Body of pancreas (tissue), 4 donors: ENCODE measurements at regions not wholly inside any gene's neighbourhood (a gene's known extent, or its start where the extent isn't known, plus 50 kb on each side); places are given as distances from the start of the nearest gene placed in this dataset.
"Not testable (repeated sequence)": the region's sequence is repeated elsewhere in the genome, so short reads cannot be mapped to it uniquely, and the experiment has no call there.

Experiments used
- ATAC-seq: fragments of 150-250 bp; one replicate; pipeline ENCODE4 v1.9.1; 2016
- DNase-seq, 4 donors: peaks; one replicate each; pipeline ENCODE4 v3.0.0-alpha.2; 2019
- H3K27ac ChIP-seq, 4 donors: fragments of 200-600 bp; sonication (generic); 1 replicate in 3 of 4; 2 replicates in 1 of 4; pipeline versions ENCODE4 v1.5.1 to v1.6.1; 2016 to 2019; ENCODE audit warnings: mild to moderate bottlenecking in 1 of 4, mixed read lengths in 1 of 4, moderate library complexity in 1 of 4
- H3K27me3 ChIP-seq, 2 donors: fragments of 200-600 bp; sonication (generic); one replicate each; pipeline ENCODE4 v1.6.0; 2016; ENCODE audit warnings: mild to moderate bottlenecking in 1 of 2
- H3K36me3 ChIP-seq, 2 donors: fragments of 200-600 bp; sonication (generic); replicated peaks in 1 of 2; 2 replicates each; pipeline ENCODE4 v1.5.1; 2016; ENCODE audit warnings: low read depth in 2 of 2; ENCODE audit not compliant: insufficient read depth in 1 of 2
- H3K4me1 ChIP-seq: fragments of 200-600 bp; sonication (generic); one replicate; pipeline ENCODE4 v1.6.0; 2016
- H3K4me3 ChIP-seq, 2 donors: fragments of 200-600 bp; sonication (generic); 1 replicate in 1 of 2; 2 replicates in 1 of 2; pipeline ENCODE4 v1.5.1; 2016 to 2019
- H3K9me3 ChIP-seq, 3 donors: fragments of 200-600 bp; sonication (generic); 1 replicate in 2 of 3; 2 replicates in 1 of 3; pipeline ENCODE4 v1.5.1; 2016
- POLR2A ChIP-seq, 3 donors: fragments of 450-650 bp; IDR thresholded peaks; one replicate each; pipeline ENCODE4 v1.6.1; 2016; ENCODE audit warnings: antibody characterized with exemption in 3 of 3, mild to moderate bottlenecking in 2 of 3
- WGBS, 2 donors: methylation state at CpG; one replicate each; pipeline ENCODE4 v1.1.5; 2017; 5-methylcytosine and 5-hydroxymethylcytosine counted together
- intact Hi-C: fragments of 100-400 bp; cut with DNase I; formaldehyde crosslinking; loops from one replicate; pipeline ENCODE4 v1.15.1; 2023
- TF ChIP-seq, protein P1 (sequence below), 7 experiments: fragments of 450-650 bp in 4 of 7; fragments of 200-600 bp in 3 of 7; sonication (generic) in 3 of 7; IDR thresholded peaks; one replicate each; pipeline ENCODE4 v1.5.1; 2016 to 2019; ENCODE audit warnings: antibody characterized with exemption in 7 of 7

DNA sequence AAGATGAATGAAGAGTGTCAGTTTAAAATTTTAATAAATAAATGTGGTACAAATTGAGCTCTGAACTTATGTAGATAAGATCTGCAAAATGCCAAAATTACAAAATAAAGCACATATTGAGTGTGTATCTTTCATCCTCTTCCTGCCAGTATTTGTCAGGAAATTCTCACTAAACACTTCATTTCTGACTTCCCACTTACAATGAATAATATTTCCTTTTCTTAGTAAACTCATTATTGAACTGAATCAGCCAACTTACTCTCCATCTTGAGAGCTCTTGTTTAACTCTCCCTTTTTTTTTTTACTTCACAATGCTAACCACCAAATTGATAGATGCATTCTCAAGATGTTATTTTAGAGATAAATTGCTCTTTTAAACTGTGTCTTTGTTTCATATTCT lies 1230.2 kb downstream of the JRKL start:
- H3K4me3 ChIP-seq = no peak overlapping the region
- DNase-seq = no peak
- no peak overlapping the region for H3K27ac ChIP-seq
- H3K36me3 ChIP-seq = no peaks in the 10 kb centered on the region
- no peaks in the 10 kb centered on the region for H3K27me3 ChIP-seq
- no peaks in the 10 kb centered on the region for H3K9me3 ChIP-seq
- ATAC-seq = no peak
- H3K4me1 ChIP-seq = no peaks in the 10 kb centered on the region
- TF ChIP-seq, protein P1, sequence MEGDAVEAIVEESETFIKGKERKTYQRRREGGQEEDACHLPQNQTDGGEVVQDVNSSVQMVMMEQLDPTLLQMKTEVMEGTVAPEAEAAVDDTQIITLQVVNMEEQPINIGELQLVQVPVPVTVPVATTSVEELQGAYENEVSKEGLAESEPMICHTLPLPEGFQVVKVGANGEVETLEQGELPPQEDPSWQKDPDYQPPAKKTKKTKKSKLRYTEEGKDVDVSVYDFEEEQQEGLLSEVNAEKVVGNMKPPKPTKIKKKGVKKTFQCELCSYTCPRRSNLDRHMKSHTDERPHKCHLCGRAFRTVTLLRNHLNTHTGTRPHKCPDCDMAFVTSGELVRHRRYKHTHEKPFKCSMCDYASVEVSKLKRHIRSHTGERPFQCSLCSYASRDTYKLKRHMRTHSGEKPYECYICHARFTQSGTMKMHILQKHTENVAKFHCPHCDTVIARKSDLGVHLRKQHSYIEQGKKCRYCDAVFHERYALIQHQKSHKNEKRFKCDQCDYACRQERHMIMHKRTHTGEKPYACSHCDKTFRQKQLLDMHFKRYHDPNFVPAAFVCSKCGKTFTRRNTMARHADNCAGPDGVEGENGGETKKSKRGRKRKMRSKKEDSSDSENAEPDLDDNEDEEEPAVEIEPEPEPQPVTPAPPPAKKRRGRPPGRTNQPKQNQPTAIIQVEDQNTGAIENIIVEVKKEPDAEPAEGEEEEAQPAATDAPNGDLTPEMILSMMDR (IDR thresholded peaks at IDR 0.05) = no peak
- TF ChIP-seq POLR2A (IDR thresholded peaks at IDR 0.05) = no peak
- intact Hi-C loops = no loop called here

DNA sequence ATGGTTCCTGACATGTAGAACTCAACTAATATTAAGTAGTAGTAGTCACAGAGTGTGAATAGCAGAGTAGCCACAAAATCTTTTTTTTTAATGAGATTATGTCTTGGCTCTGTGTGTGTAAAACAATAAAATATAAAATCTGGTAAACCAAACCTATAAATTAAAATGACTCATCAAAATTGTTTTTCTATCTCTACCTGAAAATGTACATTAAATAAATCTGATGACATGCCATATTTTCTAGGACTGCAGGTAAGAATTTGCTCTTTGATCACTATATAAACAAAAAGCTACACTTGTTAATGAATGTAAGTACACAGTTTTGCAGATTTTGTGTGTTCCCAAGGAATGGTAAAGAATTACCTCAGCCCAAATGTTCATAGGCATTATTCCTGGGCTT lies 1231.5 kb downstream of the JRKL start:
- H3K9me3 ChIP-seq = no peaks in the 10 kb centered on the region
- no peaks in the 10 kb centered on the region for H3K36me3 ChIP-seq
- DNase-seq (no peak), ATAC-seq (no peak)
- no peak overlapping the region for H3K4me3 ChIP-seq
- H3K27me3 ChIP-seq = no peaks in the 10 kb centered on the region
- no peak overlapping the region for H3K27ac ChIP-seq
- H3K4me1 ChIP-seq = no peaks in the 10 kb centered on the region
- TF ChIP-seq POLR2A (IDR thresholded peaks at IDR 0.05) = no peak
- TF ChIP-seq, protein P1 (IDR thresholded peaks at IDR 0.05) = no peak
- intact Hi-C loops = no loop called here

DNA sequence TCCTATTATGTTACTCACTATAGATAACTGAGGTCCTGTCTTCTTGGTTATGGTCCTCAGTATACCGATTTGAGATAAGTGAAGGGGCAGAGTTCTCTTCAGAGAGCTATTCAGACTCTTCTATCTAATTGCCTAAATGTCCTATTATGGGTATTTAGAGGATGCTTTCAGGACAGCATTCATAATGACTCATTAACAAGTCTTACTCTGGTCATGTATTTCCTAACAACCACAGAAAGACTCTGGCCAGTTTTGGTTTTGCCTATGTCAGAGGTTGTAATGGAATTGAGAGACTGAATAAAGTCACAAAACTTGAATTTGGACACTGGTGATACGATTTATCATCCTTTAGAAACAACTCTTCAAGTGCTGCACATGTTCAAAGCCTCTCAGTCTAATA lies 1233.0 kb downstream of the JRKL start:
- Histone ChIP-seq H3K27me3 (no peaks in the 10 kb centered on the region), H3K4me1 (no peaks in the 10 kb centered on the region), H3K4me3 (no peak overlapping the region), H3K9me3 (no peaks in the 10 kb centered on the region), H3K27ac (no peak overlapping the region), H3K36me3 (no peaks in the 10 kb centered on the region)
- ATAC-seq (no peak), DNase-seq (no peak)
- TF ChIP-seq POLR2A (IDR thresholded peaks at IDR 0.05) = no peak
- TF ChIP-seq, protein P1 (IDR thresholded peaks at IDR 0.05) = no peak
- intact Hi-C loops = no loop called here
- WGBS, 2 donors = 23 to 42% methylated on average over 2 of the region's 2 CpGs

DNA sequence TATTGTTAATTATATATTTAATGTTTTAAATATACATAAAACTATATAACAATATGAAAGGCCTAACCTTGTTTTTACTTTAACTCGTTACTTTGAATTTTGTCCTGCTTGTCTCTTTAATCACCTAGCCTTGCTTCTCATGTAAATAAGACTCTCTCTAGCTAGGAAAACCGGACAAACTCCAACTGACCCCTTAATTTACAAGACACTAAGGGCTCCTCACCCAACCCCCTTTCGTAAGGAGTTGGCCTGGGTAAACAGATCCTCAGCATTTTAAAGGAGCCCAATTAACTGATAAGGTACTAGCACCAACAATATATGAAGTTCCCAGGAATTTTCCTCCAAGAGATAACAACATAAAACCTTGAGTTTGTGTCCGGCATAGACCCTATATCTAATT lies 1246.9 kb downstream of the JRKL start:
- intact Hi-C loops, H3K9me3 ChIP-seq, H3K27me3 ChIP-seq, H3K4me3 ChIP-seq, H3K36me3 ChIP-seq, ATAC-seq, DNase-seq, H3K4me1 ChIP-seq, H3K27ac ChIP-seq: not testable (repeated sequence)
- WGBS, 2 donors = 47% methylated on average over 4 of the region's 4 CpGs

DNA sequence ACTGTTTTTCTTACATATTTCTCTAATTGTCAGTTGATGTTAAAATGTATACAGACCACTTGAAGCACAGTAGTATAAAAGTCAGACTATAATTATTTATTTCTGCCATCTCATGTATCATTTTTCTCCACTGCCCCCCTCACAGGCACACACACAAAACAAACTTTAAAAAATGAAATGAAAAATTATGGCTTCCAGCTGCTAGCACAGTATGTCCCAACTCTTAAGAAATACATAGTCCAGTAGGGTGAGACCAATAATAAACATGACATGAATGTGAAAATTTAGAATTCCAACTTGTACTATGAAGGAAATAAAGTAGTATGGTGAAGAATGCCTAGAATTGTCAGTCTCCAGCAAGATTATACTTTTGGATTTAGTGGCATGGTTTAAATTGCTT lies 1247.9 kb downstream of the JRKL start:
- DNase-seq (no peak), ATAC-seq (no peak)
- TF ChIP-seq, protein P1 (IDR thresholded peaks at IDR 0.05) = no peak
- no peak for TF ChIP-seq POLR2A (IDR thresholded peaks at IDR 0.05)
- Histone ChIP-seq H3K36me3 (no peaks in the 10 kb centered on the region), H3K4me1 (no peaks in the 10 kb centered on the region), H3K4me3 (no peak overlapping the region), H3K27ac (no peak overlapping the region), H3K27me3 (no peaks in the 10 kb centered on the region), H3K9me3 (no peaks in the 10 kb centered on the region)
- intact Hi-C loops = no loop called here
